ENCODE measurements at regions not wholly inside any gene's neighbourhood (a gene's known extent, or its start where the extent isn't known, plus 50 kb on each side); places are given as distances from the start of the nearest gene placed in this dataset.

- Mint-ChIP-seq H3K9me3 (no peaks in the 10 kb centered on the region), H3K4me1 (no peaks in the 10 kb centered on the region), H3K27ac (no peak overlapping the region), H3K4me3 (no peak overlapping the region), H3K27me3 (peaks cover 14% of the 10 kb centered on the region), H3K36me3 (ENCODE audit: low read depth) (no peaks in the 10 kb centered on the region)
- no peak for ATAC-seq (ENCODE audit: low read depth)
- TF ChIP-seq CTCF (IDR thresholded peaks at IDR 0.05), result no peak
- ChIA-PET POLR2A (no interaction called here), CTCF (no interaction called here)
- intact Hi-C loops (cut with micrococcal nuclease), result no loop called here
- no peak for DNase-seq
Observed at GRCh38 chr17:77599699-77600098, 358.8 kb upstream of the TNRC6C start.

- no peaks in the 10 kb centered on the region for H3K9me3 Mint-ChIP-seq
- H3K27ac Mint-ChIP-seq, result no peak overlapping the region
- H3K4me3 Mint-ChIP-seq, result no peak overlapping the region
- no peak for ATAC-seq (ENCODE audit: low read depth)
- intact Hi-C loops (cut with micrococcal nuclease), result no loop called here
- no peak for TF ChIP-seq CTCF (IDR thresholded peaks at IDR 0.05)
- H3K27me3 Mint-ChIP-seq, result peaks cover 14% of the 10 kb centered on the region
- DNase-seq, result no peak
- ChIA-PET POLR2A (no interaction called here), CTCF (no interaction called here)
- H3K36me3 Mint-ChIP-seq (ENCODE audit: low read depth), result no peaks in the 10 kb centered on the region
- H3K4me1 Mint-ChIP-seq, result no peaks in the 10 kb centered on the region
Observed at GRCh38 chr17:77600346-77600745, 358.2 kb upstream of the TNRC6C start.

- Mint-ChIP-seq H3K27ac (no peak overlapping the region), H3K4me3 (no peak overlapping the region), H3K4me1 (no peaks in the 10 kb centered on the region), H3K9me3 (no peaks in the 10 kb centered on the region), H3K27me3 (peaks cover 9% of the 10 kb centered on the region), H3K36me3 (ENCODE audit: low read depth) (no peaks in the 10 kb centered on the region)
- no peak for TF ChIP-seq CTCF (IDR thresholded peaks at IDR 0.05)
- ChIA-PET CTCF (no interaction called here), POLR2A (no interaction called here)
- ATAC-seq (ENCODE audit: low read depth) (no peak), DNase-seq (no peak)
- intact Hi-C loops (cut with micrococcal nuclease), result no loop called here
Observed at GRCh38 chr17:77601054-77601979, 357.2 kb upstream of the TNRC6C start.

GRCh38 chr17:77602062-77602746 lies 356.3 kb upstream of the TNRC6C start:
- no peak for TF ChIP-seq CTCF (IDR thresholded peaks at IDR 0.05)
- ChIA-PET POLR2A (no interaction called here), CTCF (no interaction called here)
- Mint-ChIP-seq H3K36me3 (ENCODE audit: low read depth) (no peaks in the 10 kb centered on the region), H3K4me1 (no peaks in the 10 kb centered on the region), H3K27me3 (peaks cover 9% of the 10 kb centered on the region), H3K4me3 (no peak overlapping the region), H3K9me3 (no peaks in the 10 kb centered on the region), H3K27ac (no peak overlapping the region)
- DNase-seq (no peak), ATAC-seq (ENCODE audit: low read depth) (no peak)
- intact Hi-C loops (cut with micrococcal nuclease), result no loop called here

- no peaks in the 10 kb centered on the region for H3K9me3 Mint-ChIP-seq
- no peaks in the 10 kb centered on the region for H3K36me3 Mint-ChIP-seq (ENCODE audit: low read depth)
- TF ChIP-seq CTCF (IDR thresholded peaks at IDR 0.05), result no peak
- no peak overlapping the region for H3K4me3 Mint-ChIP-seq
- ATAC-seq (ENCODE audit: low read depth) (no peak), DNase-seq (no peak)
- CTCF ChIA-PET, result no interaction called here
- H3K27ac Mint-ChIP-seq, result no peak overlapping the region
- POLR2A ChIA-PET, result interaction anchor here (0.6 kb wide), 1 partner anchor 311 kb away, joined by 3 read pairs; no protein-coding TSS in a partner anchor
- intact Hi-C loops (cut with micrococcal nuclease), result no loop called here
- H3K4me1 Mint-ChIP-seq, result no peaks in the 10 kb centered on the region
- peaks cover 8% of the 10 kb centered on the region for H3K27me3 Mint-ChIP-seq
Observed at GRCh38 chr17:77602883-77603640, 355.4 kb upstream of the TNRC6C start.

Data from activated B cell treated with CpG ODN at 0.5 μM for 24 hours (primary cell).